Gastroesophageal sphincter (tissue), 4 donors: ENCODE measurements at regions not wholly inside any gene's neighbourhood (a gene's known extent, or its start where the extent isn't known, plus 50 kb on each side); places are given as distances from the start of the nearest gene placed in this dataset.

Experiments
- ATAC-seq: fragments of 150-250 bp; one replicate; pipeline ENCODE4 v1.9.1; 2016; ENCODE audit warnings: mild to moderate bottlenecking, moderate library complexity
- H3K27ac ChIP-seq, 4 donors: fragments of 200-600 bp; sonication (generic) in 3 of 4; 1 replicate in 3 of 4; 2 replicates in 1 of 4; pipeline ENCODE4 v1.5.1; 2016 to 2019
- H3K27me3 ChIP-seq: fragments of 200-600 bp; sonication (generic); one replicate; pipeline ENCODE4 v1.5.1; 2019
- H3K36me3 ChIP-seq, 2 donors: fragments of 200-600 bp; sonication (generic); one replicate each; pipeline ENCODE4 v1.5.1; 2019; ENCODE audit warnings: control low read depth in 1 of 2
- H3K4me1 ChIP-seq, 3 donors: fragments of 200-600 bp; sonication (generic); 1 replicate in 2 of 3; 2 replicates in 1 of 3; pipeline ENCODE4 v1.5.1; 2016 to 2019; ENCODE audit warnings: control low read depth in 2 of 3
- H3K4me3 ChIP-seq, 2 donors: fragments of 200-600 bp; sonication (generic); one replicate each; pipeline ENCODE4 v1.5.1; 2019; ENCODE audit warnings: mild to moderate bottlenecking in 1 of 2, moderate library complexity in 1 of 2
- H3K9me3 ChIP-seq, 3 donors: fragments of 200-600 bp; sonication (generic); one replicate each; pipeline ENCODE4 v1.5.1; 2017 to 2019; ENCODE audit warnings: control low read depth in 2 of 3
- CTCF ChIP-seq, 4 experiments: fragments of 200-600 bp in 2 of 4; fragments of 450-650 bp in 2 of 4; sonication (generic) in 1 of 4; IDR thresholded peaks; one replicate each; pipeline ENCODE4 v1.5.1; 2017 to 2019; ENCODE audit warnings: antibody characterized with exemption in 4 of 4, mild to moderate bottlenecking in 2 of 4, moderate library complexity in 2 of 4
- EP300 ChIP-seq: sonication (generic); formaldehyde crosslinking; IDR thresholded peaks from one replicate; pipeline ENCODE4 v1.6.1; 2017; ENCODE audit warnings: antibody characterized with exemption, mild to moderate bottlenecking
- POLR2A ChIP-seq, 2 donors: fragments of 450-650 bp; IDR thresholded peaks; one replicate each; pipeline ENCODE4 v1.6.1; 2017; ENCODE audit warnings: antibody characterized with exemption in 2 of 2, mild to moderate bottlenecking in 2 of 2, moderate library complexity in 1 of 2
- POLR2AphosphoS5 ChIP-seq: sonication (generic); formaldehyde crosslinking; IDR thresholded peaks from one replicate; pipeline ENCODE4 v1.6.1; 2017; ENCODE audit warnings: antibody characterized with exemption
- WGBS, 2 donors: methylation state at CpG; one replicate each; pipeline ENCODE4 v1.1.5; 2018; ENCODE audit warnings: low coverage in 1 of 2; 5-methylcytosine and 5-hydroxymethylcytosine counted together

GRCh38 chr12:66863276-66863675 is 184.4 kb upstream of the GRIP1 start:
- Histone ChIP-seq H3K27me3 (no peaks in the 10 kb centered on the region), H3K27ac (no peak overlapping the region), H3K4me1 (peaks cover 0 to 17% (median 3%) of the 10 kb centered on the region in 3 donors), H3K9me3 (no peaks in the 10 kb centered on the region), H3K4me3 (no peak overlapping the region), H3K36me3 (no peaks in the 10 kb centered on the region)
- WGBS, 2 donors = 38 to 92% methylated on average over 1 of the region's 1 CpG
- no peak for ATAC-seq
- TF ChIP-seq POLR2A (IDR thresholded peaks at IDR 0.05) (no peak), POLR2AphosphoS5 (no peak), EP300 (no peak), CTCF (IDR thresholded peaks at IDR 0.05) (no peak)

GRCh38 chr12:66877925-66878324 is 199.0 kb upstream of the GRIP1 start:
- no peak for ATAC-seq
- Histone ChIP-seq H3K36me3 (no peaks in the 10 kb centered on the region), H3K27ac (no peak overlapping the region), H3K4me1 (no peaks in the 10 kb centered on the region), H3K4me3 (no peak overlapping the region), H3K27me3 (no peaks in the 10 kb centered on the region), H3K9me3 (no peaks in the 10 kb centered on the region)
- no peak for TF ChIP-seq EP300
- no peak for TF ChIP-seq POLR2A (IDR thresholded peaks at IDR 0.05)

- 16 to 36% methylated on average over 4 of the region's 4 CpGs for WGBS, 2 donors
- H3K36me3 ChIP-seq = no peaks in the 10 kb centered on the region
These were observed 200.5 kb upstream of the GRIP1 start for GRCh38 chr12:66879409-66879808.

GRCh38 chr12:66881386-66881785 is 202.5 kb upstream of the GRIP1 start:
- no peak overlapping the region for H3K27ac ChIP-seq
- H3K9me3 ChIP-seq = no peaks in the 10 kb centered on the region
- no peak for ATAC-seq
- TF ChIP-seq EP300 (no peak), POLR2A (IDR thresholded peaks at IDR 0.05) (no peak), CTCF (IDR thresholded peaks at IDR 0.05) (no peak), POLR2AphosphoS5 (no peak)
- no peaks in the 10 kb centered on the region for H3K27me3 ChIP-seq
- no peak overlapping the region for H3K4me3 ChIP-seq
- H3K36me3 ChIP-seq = no peaks in the 10 kb centered on the region
- H3K4me1 ChIP-seq = no peaks in the 10 kb centered on the region

More at GRCh38 chr12:66879409-66879808, 200.5 kb upstream of the GRIP1 start:
- TF ChIP-seq EP300 = no peak
- TF ChIP-seq CTCF (IDR thresholded peaks at IDR 0.05) = no peak
- no peak for TF ChIP-seq POLR2A (IDR thresholded peaks at IDR 0.05)
- TF ChIP-seq POLR2AphosphoS5 = no peak
- Histone ChIP-seq H3K9me3 (no peaks in the 10 kb centered on the region), H3K4me3 (no peak overlapping the region), H3K27me3 (no peaks in the 10 kb centered on the region), H3K27ac (no peak overlapping the region), H3K4me1 (no peaks in the 10 kb centered on the region)
- ATAC-seq = no peak

GRCh38 chr12:66884091-66884490 is 205.2 kb upstream of the GRIP1 start:
- Histone ChIP-seq H3K9me3 (no peaks in the 10 kb centered on the region), H3K36me3 (no peaks in the 10 kb centered on the region), H3K4me3 (no peak overlapping the region), H3K27me3 (no peaks in the 10 kb centered on the region), H3K4me1 (peaks cover 0 to 5% (median 0%) of the 10 kb centered on the region in 3 donors), H3K27ac (no peak overlapping the region)
- WGBS, 2 donors = 58 to 64% methylated on average over 5 to 11 of the region's 11 CpGs
- ATAC-seq = no peak
- TF ChIP-seq POLR2AphosphoS5 (no peak), EP300 (no peak), CTCF (IDR thresholded peaks at IDR 0.05) (no peak), POLR2A (IDR thresholded peaks at IDR 0.05) (no peak)
